ENCODE measurements at regions not wholly inside any gene's neighbourhood (a gene's known extent, or its start where the extent isn't known, plus 50 kb on each side); places are given as distances from the start of the nearest gene placed in this dataset.

- Histone ChIP-seq H3K4me3 (ENCODE audit: low read length) (no peak overlapping the region), H3K36me3 (ENCODE audit: control insufficient read depth, insufficient read depth, low read length) (no peaks in the 10 kb centered on the region), H3K27me3 (ENCODE audit: control insufficient read depth, insufficient read depth, low read length) (no peaks in the 10 kb centered on the region), H3K27ac (ENCODE audit: low read length) (no peak overlapping the region), H3K9me3 (ENCODE audit: control insufficient read depth, insufficient read depth, low read length) (no peaks in the 10 kb centered on the region), H3K4me1 (ENCODE audit: control insufficient read depth, insufficient read depth, low read length) (no peaks in the 10 kb centered on the region)
- no peak for DNase-seq
- Mint-ChIP-seq H3K27ac (no peak overlapping the region), H3K4me1 (no peaks in the 10 kb centered on the region), H3K36me3 (no peaks in the 10 kb centered on the region), H3K27me3 (ENCODE audit: low read depth in 2 of 2) (peaks cover 0 to 3% of the 10 kb centered on the region in 2 donors), H3K9me3 (no peaks in the 10 kb centered on the region), H3K4me3 (no peak overlapping the region)
- intact Hi-C loops (cut with micrococcal nuclease), result no loop called here
- WGBS (ENCODE audit: insufficient coverage), result no CpG with 5 or more reads among the region's 2 CpGs
- TF ChIP-seq, protein P1, sequence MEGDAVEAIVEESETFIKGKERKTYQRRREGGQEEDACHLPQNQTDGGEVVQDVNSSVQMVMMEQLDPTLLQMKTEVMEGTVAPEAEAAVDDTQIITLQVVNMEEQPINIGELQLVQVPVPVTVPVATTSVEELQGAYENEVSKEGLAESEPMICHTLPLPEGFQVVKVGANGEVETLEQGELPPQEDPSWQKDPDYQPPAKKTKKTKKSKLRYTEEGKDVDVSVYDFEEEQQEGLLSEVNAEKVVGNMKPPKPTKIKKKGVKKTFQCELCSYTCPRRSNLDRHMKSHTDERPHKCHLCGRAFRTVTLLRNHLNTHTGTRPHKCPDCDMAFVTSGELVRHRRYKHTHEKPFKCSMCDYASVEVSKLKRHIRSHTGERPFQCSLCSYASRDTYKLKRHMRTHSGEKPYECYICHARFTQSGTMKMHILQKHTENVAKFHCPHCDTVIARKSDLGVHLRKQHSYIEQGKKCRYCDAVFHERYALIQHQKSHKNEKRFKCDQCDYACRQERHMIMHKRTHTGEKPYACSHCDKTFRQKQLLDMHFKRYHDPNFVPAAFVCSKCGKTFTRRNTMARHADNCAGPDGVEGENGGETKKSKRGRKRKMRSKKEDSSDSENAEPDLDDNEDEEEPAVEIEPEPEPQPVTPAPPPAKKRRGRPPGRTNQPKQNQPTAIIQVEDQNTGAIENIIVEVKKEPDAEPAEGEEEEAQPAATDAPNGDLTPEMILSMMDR (IDR thresholded peaks at IDR 0.05), result no peak
- no peak for ATAC-seq
Observed at GRCh38 chr13:47142105-47142504, 245.3 kb upstream of the HTR2A start.

DNA sequence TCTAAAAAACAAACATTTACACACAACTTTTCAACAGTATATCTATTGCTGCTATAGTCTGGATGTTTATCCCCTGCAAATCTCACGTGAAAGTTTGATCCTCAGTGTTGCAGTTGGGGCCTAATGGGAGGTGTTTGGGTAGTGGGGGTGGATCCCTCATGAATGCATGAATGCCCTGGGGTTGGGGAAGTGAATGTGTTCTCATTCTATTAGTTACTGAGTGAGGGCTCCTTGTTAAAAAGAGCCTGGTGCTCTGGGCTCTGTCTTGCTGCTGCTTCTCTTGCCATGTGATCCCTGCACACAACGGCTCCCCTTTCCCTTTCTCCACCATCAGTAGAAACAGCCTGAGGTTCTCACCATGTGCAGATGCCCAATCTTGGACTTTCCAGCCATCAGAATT is 242.7 kb upstream of the HTR2A start:
- no peak for ATAC-seq
- TF ChIP-seq, protein P1 (IDR thresholded peaks at IDR 0.05), result no peak
- Histone ChIP-seq H3K27ac (ENCODE audit: low read length) (no peak overlapping the region), H3K36me3 (ENCODE audit: control insufficient read depth, insufficient read depth, low read length) (no peaks in the 10 kb centered on the region), H3K4me3 (ENCODE audit: low read length) (no peak overlapping the region), H3K27me3 (ENCODE audit: control insufficient read depth, insufficient read depth, low read length) (no peaks in the 10 kb centered on the region), H3K4me1 (ENCODE audit: control insufficient read depth, insufficient read depth, low read length) (no peaks in the 10 kb centered on the region), H3K9me3 (ENCODE audit: control insufficient read depth, insufficient read depth, low read length) (no peaks in the 10 kb centered on the region)
- 84% methylated on average over 2 of the region's 2 CpGs for WGBS (ENCODE audit: insufficient coverage)
- peaks cover 0 to 2% of the 10 kb centered on the region in 2 donors for H3K9me3 Mint-ChIP-seq
- H3K27me3 Mint-ChIP-seq (ENCODE audit: low read depth in 2 of 2), result no peaks in the 10 kb centered on the region
- no peaks in the 10 kb centered on the region for H3K36me3 Mint-ChIP-seq
- no peak overlapping the region for H3K4me3 Mint-ChIP-seq
- H3K27ac Mint-ChIP-seq, result no peak overlapping the region
- no peak for DNase-seq
- H3K4me1 Mint-ChIP-seq, result no peaks in the 10 kb centered on the region
- intact Hi-C loops (cut with micrococcal nuclease), result no loop called here

GRCh38 chr13:47136504-47136941 is 239.7 kb upstream of the HTR2A start:
- DNase-seq (no peak), ATAC-seq (no peak)
- 100% methylated on average over 1 of the region's 1 CpG for WGBS (ENCODE audit: insufficient coverage)
- no peaks in the 10 kb centered on the region for H3K36me3 Mint-ChIP-seq
- H3K27me3 ChIP-seq (ENCODE audit: control insufficient read depth, insufficient read depth, low read length), result no peaks in the 10 kb centered on the region
- H3K4me1 Mint-ChIP-seq, result no peaks in the 10 kb centered on the region
- H3K9me3 ChIP-seq (ENCODE audit: control insufficient read depth, insufficient read depth, low read length), result no peaks in the 10 kb centered on the region
- H3K9me3 Mint-ChIP-seq, result peaks cover 0 to 2% of the 10 kb centered on the region in 2 donors
- H3K4me3 ChIP-seq (ENCODE audit: low read length), result no peak overlapping the region
- no peak overlapping the region for H3K4me3 Mint-ChIP-seq
- H3K27me3 Mint-ChIP-seq (ENCODE audit: low read depth in 2 of 2), result no peaks in the 10 kb centered on the region
- H3K27ac ChIP-seq (ENCODE audit: low read length), result no peak overlapping the region
- no peak overlapping the region for H3K27ac Mint-ChIP-seq
- intact Hi-C loops (cut with micrococcal nuclease), result no loop called here
- TF ChIP-seq, protein P1 (IDR thresholded peaks at IDR 0.05), result no peak
- H3K4me1 ChIP-seq (ENCODE audit: control insufficient read depth, insufficient read depth, low read length), result no peaks in the 10 kb centered on the region
- no peaks in the 10 kb centered on the region for H3K36me3 ChIP-seq (ENCODE audit: control insufficient read depth, insufficient read depth, low read length)

DNA sequence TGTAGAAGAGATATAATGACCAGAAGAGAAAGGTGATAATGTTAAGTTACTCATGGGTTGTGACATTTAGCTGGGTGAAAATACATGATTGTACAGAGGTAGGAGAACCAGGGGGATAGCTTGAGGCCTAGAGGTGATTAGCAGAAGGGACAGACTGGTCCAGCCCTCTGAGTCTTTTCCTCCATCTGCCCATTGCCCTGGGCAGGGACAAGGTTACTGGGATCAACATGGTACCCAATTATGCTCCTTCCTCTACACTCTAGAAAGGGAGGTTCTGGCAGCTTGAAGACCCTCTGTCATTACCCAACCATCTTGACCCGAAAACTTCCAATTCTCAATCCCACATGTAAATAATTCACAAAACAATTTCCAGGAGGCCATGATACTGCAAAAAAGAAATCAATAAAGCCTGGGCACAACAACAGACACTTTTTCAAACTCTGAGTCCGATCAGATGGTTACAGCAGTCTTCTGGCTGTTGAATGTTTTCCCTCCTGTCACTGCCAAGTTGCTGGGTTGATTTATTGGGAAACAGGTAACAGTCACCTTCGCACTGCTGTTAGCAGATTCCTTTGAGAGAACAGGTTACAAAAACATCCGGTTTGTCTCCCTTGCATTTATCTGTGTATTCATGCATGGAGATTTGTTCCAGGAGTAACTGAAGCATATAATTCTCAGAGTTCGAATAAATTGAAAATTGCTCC is 239.1 kb upstream of the HTR2A start:
- Mint-ChIP-seq H3K9me3 (peaks cover 0 to 2% of the 10 kb centered on the region in 2 donors), H3K27me3 (ENCODE audit: low read depth in 2 of 2) (no peaks in the 10 kb centered on the region), H3K36me3 (no peaks in the 10 kb centered on the region), H3K4me3 (no peak overlapping the region), H3K27ac (no peak overlapping the region), H3K4me1 (no peaks in the 10 kb centered on the region)
- TF ChIP-seq, protein P1 (IDR thresholded peaks at IDR 0.05), result no peak
- Histone ChIP-seq H3K27me3 (ENCODE audit: control insufficient read depth, insufficient read depth, low read length) (no peaks in the 10 kb centered on the region), H3K27ac (ENCODE audit: low read length) (no peak overlapping the region), H3K4me1 (ENCODE audit: control insufficient read depth, insufficient read depth, low read length) (no peaks in the 10 kb centered on the region), H3K36me3 (ENCODE audit: control insufficient read depth, insufficient read depth, low read length) (no peaks in the 10 kb centered on the region), H3K9me3 (ENCODE audit: control insufficient read depth, insufficient read depth, low read length) (no peaks in the 10 kb centered on the region), H3K4me3 (ENCODE audit: low read length) (no peak overlapping the region)
- WGBS (ENCODE audit: insufficient coverage), result 78% methylated on average over 5 of the region's 5 CpGs
- ATAC-seq (peak in 1 of 3 donors; percentile 27), DNase-seq (no peak)
- intact Hi-C loops (cut with micrococcal nuclease), result no loop called here
